Keratinocyte (primary cell): ENCODE measurements at regions not wholly inside any gene's neighbourhood (a gene's known extent, or its start where the extent isn't known, plus 50 kb on each side); places are given as distances from the start of the nearest gene placed in this dataset.

Experiments used
- DNase-seq: peaks from one replicate; pipeline ENCODE4 v3.0.0-alpha.2; 2011; ENCODE audit warnings: low read depth, missing footprints, low spot score
- FAIRE-seq: peaks from 2 replicates; lab custom pipeline; 2011; peaks lifted over from hg19 to GRCh38; lab: Jason Lieb, UNC
- H2AFZ ChIP-seq: 2 replicates; pipeline ENCODE4 v1.6.0; 2012; ENCODE audit warnings: low read length, control low read depth, inconsistent platforms; ENCODE audit not compliant: control insufficient read depth
- H3K27ac ChIP-seq: 2 replicates; pipeline ENCODE4 v1.5.1; 2011; ENCODE audit warnings: low read length; ENCODE audit not compliant: control insufficient read depth, insufficient read depth
- H3K27me3 ChIP-seq: 3 replicates; pipeline ENCODE4 v1.6.0; 2011; ENCODE audit warnings: low read length; ENCODE audit not compliant: control insufficient read depth, insufficient read depth; ENCODE audit errors: extremely low read depth
- H3K36me3 ChIP-seq, 2 experiments: 2 replicates in 1 of 2; 3 replicates in 1 of 2; pipeline ENCODE4 v1.5.1; 2011; ENCODE audit warnings: low read length in 2 of 2, mild to moderate bottlenecking in 1 of 2; ENCODE audit not compliant: control insufficient read depth in 2 of 2, insufficient read depth in 2 of 2; ENCODE audit errors: extremely low read depth in 1 of 2
- H3K4me1 ChIP-seq: 3 replicates; pipeline ENCODE4 v1.5.1; 2011; ENCODE audit warnings: low read length; ENCODE audit not compliant: control insufficient read depth, insufficient read depth; ENCODE audit errors: extremely low read depth
- H3K4me2 ChIP-seq: 3 replicates; pipeline ENCODE4 v1.6.0; 2011; ENCODE audit warnings: low read depth, low read length; ENCODE audit not compliant: control insufficient read depth, insufficient read depth; ENCODE audit errors: extremely low read depth
- H3K4me3 ChIP-seq, 3 experiments: fragments of 200-600 bp in 1 of 3; sonication (generic) in 1 of 3; 2 replicates in 2 of 3; 3 replicates in 1 of 3; pipeline ENCODE4 v1.5.1; 2011 to 2016; ENCODE audit warnings: low read length in 3 of 3, mild to moderate bottlenecking in 3 of 3, control low read depth in 2 of 3, inconsistent platforms in 1 of 3, low read depth in 1 of 3, mixed read lengths in 1 of 3, mixed run types in 1 of 3, moderate library complexity in 1 of 3; ENCODE audit not compliant: control insufficient read depth in 2 of 3, insufficient read depth in 2 of 3; ENCODE audit errors: extremely low read depth in 1 of 3
- H3K79me2 ChIP-seq: 2 replicates; pipeline ENCODE4 v1.6.0; 2012; ENCODE audit warnings: low read length; ENCODE audit not compliant: control insufficient read depth, insufficient read depth
- H3K9ac ChIP-seq: 3 replicates; pipeline ENCODE4 v1.6.0; 2011; ENCODE audit warnings: low read length; ENCODE audit not compliant: control insufficient read depth, insufficient read depth; ENCODE audit errors: extremely low read depth
- H3K9me1 ChIP-seq: 3 replicates; pipeline ENCODE4 v1.6.0; 2011; ENCODE audit warnings: low read length; ENCODE audit not compliant: control insufficient read depth, insufficient read depth; ENCODE audit errors: extremely low read depth
- H3K9me3 ChIP-seq: 2 replicates; pipeline ENCODE4 v1.5.1; 2012; ENCODE audit warnings: low read depth, low read length; ENCODE audit not compliant: control insufficient read depth
- H4K20me1 ChIP-seq: 3 replicates; pipeline ENCODE4 v1.6.0; 2011; ENCODE audit warnings: low read length; ENCODE audit not compliant: control insufficient read depth, insufficient read depth; ENCODE audit errors: extremely low read depth
- CTCF ChIP-seq, 3 experiments: IDR thresholded peaks in 1 of 3; conservative IDR thresholded peaks in 1 of 3; optimal IDR thresholded peaks in 1 of 3; 2 replicates in 2 of 3; 3 replicates in 1 of 3; pipeline versions ENCODE3 to v1.5.1; 2011; ENCODE audit warnings: low read length in 3 of 3, mild to moderate bottlenecking in 3 of 3, moderate library complexity in 2 of 3, control low read depth in 1 of 3, inconsistent platforms in 1 of 3; ENCODE audit not compliant: insufficient read depth in 2 of 3; ENCODE audit errors: extremely low read depth in 1 of 3
- EZH2 ChIP-seq: IDR thresholded peaks from one replicate; pipeline ENCODE4 v1.6.1; 2012; ENCODE audit warnings: inconsistent platforms, mild to moderate bottlenecking, low read length, moderate library complexity
- dilution Hi-C: fragments of 300-500 bp; cut with MboI; formaldehyde crosslinking; loops from one replicate; pipeline ENCODE4 v1.7.0; 2020; ENCODE audit warnings: low sequenced_read_pairs; ENCODE audit not compliant: extremely low pct_ligation_motif_present

DNA sequence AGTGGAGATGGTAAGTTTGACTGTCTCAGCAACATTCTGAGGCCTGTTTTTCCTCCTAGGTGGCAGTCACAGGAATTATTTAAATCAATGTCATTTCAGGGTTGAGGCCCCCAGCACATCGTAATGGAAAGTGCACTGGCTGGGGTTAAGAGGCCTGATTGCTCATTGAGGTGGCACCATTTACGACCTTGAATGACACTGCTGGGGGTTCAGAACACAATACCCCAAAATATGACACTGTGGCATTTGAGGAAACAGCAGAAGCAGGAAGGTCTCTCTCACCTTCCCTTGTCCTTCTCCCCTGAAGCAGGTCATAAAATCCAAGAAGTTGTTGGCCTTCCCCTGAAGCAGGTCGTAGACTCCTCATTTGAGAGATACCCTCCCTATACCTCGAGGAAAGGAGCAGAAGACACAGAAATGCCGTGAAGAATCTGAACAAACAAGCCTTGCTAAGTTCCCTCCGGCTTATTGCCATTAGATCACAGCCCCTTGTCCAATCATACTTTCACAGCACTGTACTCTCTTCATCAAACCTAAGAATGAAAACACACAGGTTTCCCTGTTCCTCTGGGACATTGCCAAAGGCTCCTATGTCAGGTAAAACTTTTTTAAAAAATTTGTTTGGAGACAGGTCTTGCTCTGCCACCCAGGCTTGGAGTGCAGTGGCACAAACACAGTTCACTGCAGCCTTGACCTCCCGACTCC is 71.3 kb downstream of the S1PR1 start:
- FAIRE-seq (no peak), DNase-seq (no peak)
- Histone ChIP-seq H4K20me1 (no peaks in the 10 kb centered on the region), H3K79me2 (no peaks in the 10 kb centered on the region), H3K9ac (no peak overlapping the region), H3K36me3 (no peaks in the 10 kb centered on the region), H3K4me3 (no peak overlapping the region), H2AFZ (no peak overlapping the region), H3K27ac (no peak overlapping the region), H3K9me1 (no peaks in the 10 kb centered on the region), H3K27me3 (peaks cover 21% of the 10 kb centered on the region), H3K9me3 (no peaks in the 10 kb centered on the region), H3K4me2 (no peak overlapping the region), H3K4me1 (peaks cover 6% of the 10 kb centered on the region)
- no peak for TF ChIP-seq EZH2
- TF ChIP-seq CTCF (optimal IDR thresholded peaks at IDR 0.05 in 1 of 3, IDR thresholded peaks at IDR 0.05 in 1 of 3, conservative IDR thresholded peaks at IDR 0.05 in 1 of 3; ENCODE audit: extremely low read depth in 1 of 3, insufficient read depth in 2 of 3, low read length in 3 of 3) = no peak
- dilution Hi-C loops = no loop called here

- dilution Hi-C loops = no loop called here
- H3K9me1 ChIP-seq = no peaks in the 10 kb centered on the region
- FAIRE-seq (no peak), DNase-seq (no peak)
- H3K27ac ChIP-seq = no peak overlapping the region
- H3K9ac ChIP-seq = no peak overlapping the region
- H3K4me3 ChIP-seq = no peak overlapping the region
- TF ChIP-seq EZH2 = no peak
- no peak for TF ChIP-seq CTCF (optimal IDR thresholded peaks at IDR 0.05 in 1 of 3, IDR thresholded peaks at IDR 0.05 in 1 of 3, conservative IDR thresholded peaks at IDR 0.05 in 1 of 3; ENCODE audit: extremely low read depth in 1 of 3, insufficient read depth in 2 of 3, low read length in 3 of 3)
- H3K9me3 ChIP-seq = no peaks in the 10 kb centered on the region
- H2AFZ ChIP-seq = no peak overlapping the region
- H3K4me2 ChIP-seq = peak overlapping the region; percentile 84
- no peaks in the 10 kb centered on the region for H4K20me1 ChIP-seq
- H3K4me1 ChIP-seq = peaks cover 6% of the 10 kb centered on the region
- H3K36me3 ChIP-seq = no peaks in the 10 kb centered on the region
- no peaks in the 10 kb centered on the region for H3K79me2 ChIP-seq
- H3K27me3 ChIP-seq = peaks cover 18% of the 10 kb centered on the region
These were observed 72.1 kb downstream of the S1PR1 start for GRCh38 chr1:101308935-101309333.
